ENCODE measurements at regions not wholly inside any gene's neighbourhood (a gene's known extent, or its start where the extent isn't known, plus 50 kb on each side); places are given as distances from the start of the nearest gene placed in this dataset.

DNA sequence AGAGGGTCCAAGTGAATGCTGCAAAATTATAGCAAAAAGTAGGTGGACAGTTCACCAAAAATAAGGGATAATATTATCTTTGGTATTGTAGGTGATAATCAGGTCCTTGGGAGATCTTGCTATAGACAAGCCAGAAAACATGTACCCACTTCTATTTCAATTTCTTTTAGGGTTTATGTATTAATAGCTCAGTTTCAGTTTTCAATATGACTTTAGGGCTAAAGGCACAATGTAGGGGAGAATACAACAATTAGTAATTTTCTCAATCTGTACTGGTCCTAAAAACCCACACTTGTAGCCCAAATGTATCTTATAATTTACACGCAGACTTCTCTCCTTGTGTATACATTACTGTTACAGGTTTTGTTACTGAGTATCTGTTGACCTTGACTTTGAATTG lies 307.0 kb upstream of the ID4 start:
- TF ChIP-seq, protein P1, sequence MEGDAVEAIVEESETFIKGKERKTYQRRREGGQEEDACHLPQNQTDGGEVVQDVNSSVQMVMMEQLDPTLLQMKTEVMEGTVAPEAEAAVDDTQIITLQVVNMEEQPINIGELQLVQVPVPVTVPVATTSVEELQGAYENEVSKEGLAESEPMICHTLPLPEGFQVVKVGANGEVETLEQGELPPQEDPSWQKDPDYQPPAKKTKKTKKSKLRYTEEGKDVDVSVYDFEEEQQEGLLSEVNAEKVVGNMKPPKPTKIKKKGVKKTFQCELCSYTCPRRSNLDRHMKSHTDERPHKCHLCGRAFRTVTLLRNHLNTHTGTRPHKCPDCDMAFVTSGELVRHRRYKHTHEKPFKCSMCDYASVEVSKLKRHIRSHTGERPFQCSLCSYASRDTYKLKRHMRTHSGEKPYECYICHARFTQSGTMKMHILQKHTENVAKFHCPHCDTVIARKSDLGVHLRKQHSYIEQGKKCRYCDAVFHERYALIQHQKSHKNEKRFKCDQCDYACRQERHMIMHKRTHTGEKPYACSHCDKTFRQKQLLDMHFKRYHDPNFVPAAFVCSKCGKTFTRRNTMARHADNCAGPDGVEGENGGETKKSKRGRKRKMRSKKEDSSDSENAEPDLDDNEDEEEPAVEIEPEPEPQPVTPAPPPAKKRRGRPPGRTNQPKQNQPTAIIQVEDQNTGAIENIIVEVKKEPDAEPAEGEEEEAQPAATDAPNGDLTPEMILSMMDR (conservative IDR thresholded peaks at IDR 0.05): no peak
- TF ChIP-seq ZFX (IDR thresholded peaks at IDR 0.05): no peak
